ENCODE measurements at regions not wholly inside any gene's neighbourhood (a gene's known extent, or its start where the extent isn't known, plus 50 kb on each side); places are given as distances from the start of the nearest gene placed in this dataset.

GRCh38 chr20:6212903-6213302 lies 90.1 kb upstream of the FERMT1 start:
- TF ChIP-seq CTCF (conservative IDR thresholded peaks at IDR 0.05) = no peak
- no peaks in the 10 kb centered on the region for H3K36me3 Mint-ChIP-seq (ENCODE audit: low read depth)
- peaks cover 6% of the 10 kb centered on the region for H3K9me3 Mint-ChIP-seq
- H3K4me3 Mint-ChIP-seq = no peak overlapping the region
- H3K4me1 Mint-ChIP-seq = no peaks in the 10 kb centered on the region
- H3K27me3 Mint-ChIP-seq (ENCODE audit: low read depth) = peaks cover 16% of the 10 kb centered on the region
- no peak for DNase-seq (ENCODE audit: low read depth, low spot score)
- H3K27ac Mint-ChIP-seq (ENCODE audit: unreplicated experiment) = no peak overlapping the region

- H3K27me3 Mint-ChIP-seq (ENCODE audit: low read depth) = peaks cover 12% of the 10 kb centered on the region
- H3K27ac Mint-ChIP-seq (ENCODE audit: unreplicated experiment) = no peak overlapping the region
- H3K36me3 Mint-ChIP-seq (ENCODE audit: low read depth) = no peaks in the 10 kb centered on the region
- H3K4me3 Mint-ChIP-seq = no peak overlapping the region
- peaks cover 12% of the 10 kb centered on the region for H3K9me3 Mint-ChIP-seq
- no peak for DNase-seq (ENCODE audit: low read depth, low spot score)
- H3K4me1 Mint-ChIP-seq = no peaks in the 10 kb centered on the region
- no peak for TF ChIP-seq CTCF (conservative IDR thresholded peaks at IDR 0.05)
Observed at GRCh38 chr20:6209093-6209492, 86.3 kb upstream of the FERMT1 start.

- Mint-ChIP-seq H3K4me3 (no peak overlapping the region), H3K4me1 (no peaks in the 10 kb centered on the region), H3K9me3 (peaks cover 7% of the 10 kb centered on the region), H3K27me3 (ENCODE audit: low read depth) (peaks cover 7% of the 10 kb centered on the region), H3K36me3 (ENCODE audit: low read depth) (no peaks in the 10 kb centered on the region), H3K27ac (ENCODE audit: unreplicated experiment) (peak overlapping the region; percentile 51)
- no peak for DNase-seq (ENCODE audit: low read depth, low spot score)
- no peak for TF ChIP-seq CTCF (conservative IDR thresholded peaks at IDR 0.05)
Observed at GRCh38 chr20:6200092-6200491, 77.3 kb upstream of the FERMT1 start.

GRCh38 chr20:6185268-6185667 lies 62.4 kb upstream of the FERMT1 start:
- H3K36me3 Mint-ChIP-seq (ENCODE audit: low read depth) = no peaks in the 10 kb centered on the region
- H3K9me3 Mint-ChIP-seq = peaks cover 2% of the 10 kb centered on the region
- no peak for DNase-seq (ENCODE audit: low read depth, low spot score)
- peak; percentile 28 for TF ChIP-seq CTCF (conservative IDR thresholded peaks at IDR 0.05)
- peaks cover 4% of the 10 kb centered on the region for H3K27me3 Mint-ChIP-seq (ENCODE audit: low read depth)
- no peak overlapping the region for H3K27ac Mint-ChIP-seq (ENCODE audit: unreplicated experiment)
- no peaks in the 10 kb centered on the region for H3K4me1 Mint-ChIP-seq
- no peak overlapping the region for H3K4me3 Mint-ChIP-seq

- TF ChIP-seq CTCF (conservative IDR thresholded peaks at IDR 0.05) = no peak
- H3K4me3 Mint-ChIP-seq = no peak overlapping the region
- H3K27ac Mint-ChIP-seq (ENCODE audit: unreplicated experiment) = no peak overlapping the region
- DNase-seq (ENCODE audit: low read depth, low spot score) = no peak
- H3K4me1 Mint-ChIP-seq = no peaks in the 10 kb centered on the region
- H3K27me3 Mint-ChIP-seq (ENCODE audit: low read depth) = peaks cover 6% of the 10 kb centered on the region
- peaks cover 2% of the 10 kb centered on the region for H3K9me3 Mint-ChIP-seq
- no peaks in the 10 kb centered on the region for H3K36me3 Mint-ChIP-seq (ENCODE audit: low read depth)
Observed at GRCh38 chr20:6184086-6184485, 61.3 kb upstream of the FERMT1 start.

DNA sequence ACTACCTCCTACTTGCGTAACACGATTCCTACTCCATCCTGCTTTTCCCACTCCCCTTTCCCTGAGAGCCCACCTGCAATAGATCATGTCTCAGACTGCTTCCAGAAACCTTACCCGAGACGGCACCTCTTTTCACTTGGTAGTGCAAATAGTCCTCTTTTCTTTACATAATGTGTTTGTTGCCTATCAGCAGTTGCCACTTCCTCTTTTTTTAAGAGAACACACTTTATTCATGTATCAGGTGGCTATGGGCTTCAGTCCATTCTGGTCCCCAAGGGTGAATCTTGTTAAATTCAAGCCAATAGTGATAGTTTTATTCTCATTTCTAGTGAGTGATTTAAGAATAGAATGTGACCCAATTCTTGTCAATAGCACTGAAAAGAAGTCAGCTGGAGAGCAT lies 57.7 kb upstream of the FERMT1 start:
- Mint-ChIP-seq H3K27ac (ENCODE audit: unreplicated experiment) (no peak overlapping the region), H3K27me3 (ENCODE audit: low read depth) (peaks cover 6% of the 10 kb centered on the region), H3K4me1 (no peaks in the 10 kb centered on the region), H3K9me3 (peaks cover 2% of the 10 kb centered on the region), H3K36me3 (ENCODE audit: low read depth) (no peaks in the 10 kb centered on the region), H3K4me3 (no peak overlapping the region)
- DNase-seq (ENCODE audit: low read depth, low spot score) = no peak
- TF ChIP-seq CTCF (conservative IDR thresholded peaks at IDR 0.05) = no peak
